NB4 (cell line): ENCODE measurements at regions not wholly inside any gene's neighbourhood (a gene's known extent, or its start where the extent isn't known, plus 50 kb on each side); places are given as distances from the start of the nearest gene placed in this dataset.

Source experiments
- POLR2A ChIP-seq: IDR thresholded peaks from 2 replicates; pipeline ENCODE4 v1.6.1; 2011; ENCODE audit warnings: mild to moderate bottlenecking; ENCODE audit not compliant: insufficient read length; ENCODE audit errors: extremely low read depth
- TF ChIP-seq, protein P1 (sequence below): IDR thresholded peaks from one replicate; pipeline ENCODE4 v1.5.1; 2012; ENCODE audit warnings: low read depth, low read length
- TF ChIP-seq, protein P2 (sequence below): IDR thresholded peaks from 2 replicates; pipeline ENCODE4 v1.6.1; 2011; ENCODE audit warnings: low read depth, low read length

DNA sequence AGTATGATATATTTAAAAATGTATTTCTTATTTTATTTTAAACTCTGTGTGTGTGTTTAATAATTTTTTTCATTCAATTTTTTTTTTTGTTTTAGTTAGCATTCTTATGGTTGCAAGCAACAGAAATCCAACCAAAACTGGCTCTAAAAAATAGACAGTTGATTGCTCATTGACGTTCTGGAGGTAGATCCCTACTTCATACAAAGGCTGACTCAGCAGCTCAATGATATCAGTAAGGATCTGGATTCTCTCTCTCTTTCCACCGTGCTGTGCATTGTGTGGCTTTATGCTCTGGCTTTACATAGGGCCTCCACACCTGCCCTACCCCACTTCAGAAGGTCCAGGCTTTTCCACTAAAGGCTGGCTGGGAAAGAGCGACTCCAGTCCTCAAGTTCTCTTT is 117.8 kb downstream of the UCHL1 start:
- TF ChIP-seq, protein P1, sequence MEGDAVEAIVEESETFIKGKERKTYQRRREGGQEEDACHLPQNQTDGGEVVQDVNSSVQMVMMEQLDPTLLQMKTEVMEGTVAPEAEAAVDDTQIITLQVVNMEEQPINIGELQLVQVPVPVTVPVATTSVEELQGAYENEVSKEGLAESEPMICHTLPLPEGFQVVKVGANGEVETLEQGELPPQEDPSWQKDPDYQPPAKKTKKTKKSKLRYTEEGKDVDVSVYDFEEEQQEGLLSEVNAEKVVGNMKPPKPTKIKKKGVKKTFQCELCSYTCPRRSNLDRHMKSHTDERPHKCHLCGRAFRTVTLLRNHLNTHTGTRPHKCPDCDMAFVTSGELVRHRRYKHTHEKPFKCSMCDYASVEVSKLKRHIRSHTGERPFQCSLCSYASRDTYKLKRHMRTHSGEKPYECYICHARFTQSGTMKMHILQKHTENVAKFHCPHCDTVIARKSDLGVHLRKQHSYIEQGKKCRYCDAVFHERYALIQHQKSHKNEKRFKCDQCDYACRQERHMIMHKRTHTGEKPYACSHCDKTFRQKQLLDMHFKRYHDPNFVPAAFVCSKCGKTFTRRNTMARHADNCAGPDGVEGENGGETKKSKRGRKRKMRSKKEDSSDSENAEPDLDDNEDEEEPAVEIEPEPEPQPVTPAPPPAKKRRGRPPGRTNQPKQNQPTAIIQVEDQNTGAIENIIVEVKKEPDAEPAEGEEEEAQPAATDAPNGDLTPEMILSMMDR: no peak
- TF ChIP-seq, protein P2, sequence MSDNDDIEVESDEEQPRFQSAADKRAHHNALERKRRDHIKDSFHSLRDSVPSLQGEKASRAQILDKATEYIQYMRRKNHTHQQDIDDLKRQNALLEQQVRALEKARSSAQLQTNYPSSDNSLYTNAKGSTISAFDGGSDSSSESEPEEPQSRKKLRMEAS: no peak
- TF ChIP-seq POLR2A: no peak
